Fibroblast of lung (primary cell): ENCODE measurements at regions not wholly inside any gene's neighbourhood (a gene's known extent, or its start where the extent isn't known, plus 50 kb on each side); places are given as distances from the start of the nearest gene placed in this dataset.

Source experiments
- DNase-seq, 2 donors: peaks; one replicate each; pipeline versions ENCODE4 v3.0.0 to v3.0.0-alpha.2; 2010; ENCODE audit warnings: low read depth in 2 of 2
- H2AFZ ChIP-seq: 2 replicates; pipeline ENCODE4 v1.5.1; 2012; ENCODE audit warnings: low read length, control low read depth, inconsistent platforms
- H3K27ac ChIP-seq: 2 replicates; pipeline ENCODE4 v1.5.1; 2011; ENCODE audit warnings: low read length, control low read depth; ENCODE audit not compliant: insufficient read depth
- H3K27me3 ChIP-seq: 2 replicates; pipeline ENCODE4 v1.5.1; 2011; ENCODE audit warnings: mild to moderate bottlenecking, low read length; ENCODE audit not compliant: control insufficient read depth, insufficient read depth
- H3K36me3 ChIP-seq: 2 replicates; pipeline ENCODE4 v1.5.1; 2011; ENCODE audit warnings: low read length; ENCODE audit not compliant: control insufficient read depth, insufficient read depth
- H3K4me1 ChIP-seq: 2 replicates; pipeline ENCODE4 v1.5.1; 2011; ENCODE audit warnings: low read length; ENCODE audit not compliant: control insufficient read depth, insufficient read depth; ENCODE audit errors: extremely low read depth
- H3K4me2 ChIP-seq: 2 replicates; pipeline ENCODE4 v1.5.1; 2011; ENCODE audit warnings: low read length, control low read depth; ENCODE audit not compliant: insufficient read depth; ENCODE audit errors: extremely low read depth
- H3K4me3 ChIP-seq, 4 experiments: fragments of 200-600 bp in 1 of 4; sonication (generic) in 1 of 4; replicated peaks in 1 of 4; 2 replicates each; pipeline ENCODE4 v1.5.1; 2011 to 2016; ENCODE audit warnings: low read length in 4 of 4, low read depth in 3 of 4, mild to moderate bottlenecking in 3 of 4, control low read depth in 2 of 4, inconsistent platforms in 1 of 4, mixed read lengths in 1 of 4; ENCODE audit not compliant: insufficient read depth in 1 of 4; ENCODE audit errors: control extremely low read depth in 1 of 4
- H3K79me2 ChIP-seq: 2 replicates; pipeline ENCODE4 v1.5.1; 2012; ENCODE audit warnings: mild to moderate bottlenecking, low read length, inconsistent platforms; ENCODE audit not compliant: control insufficient read depth, insufficient read depth
- H3K9ac ChIP-seq: 2 replicates; pipeline ENCODE4 v1.5.1; 2011; ENCODE audit warnings: mild to moderate bottlenecking, low read length, control low read depth; ENCODE audit not compliant: insufficient read depth
- H3K9me3 ChIP-seq: 2 replicates; pipeline ENCODE4 v1.5.1; 2012; ENCODE audit warnings: low read depth, low read length; ENCODE audit not compliant: control insufficient read depth, insufficient read depth
- H4K20me1 ChIP-seq: 2 replicates; pipeline ENCODE4 v1.5.1; 2011; ENCODE audit warnings: low read length; ENCODE audit not compliant: control insufficient read depth, insufficient read depth; ENCODE audit errors: extremely low read depth
- CTCF ChIP-seq, 2 donors: IDR thresholded peaks in 1 of 2; conservative IDR thresholded peaks in 1 of 2; 1 replicate in 1 of 2; 2 replicates in 1 of 2; pipeline ENCODE4 v1.5.1; 2011 to 2012; ENCODE audit warnings: low read length in 2 of 2, control low read depth in 1 of 2, inconsistent platforms in 1 of 2, low read depth in 1 of 2, mild to moderate bottlenecking in 1 of 2
- EZH2 ChIP-seq: IDR thresholded peaks from 2 replicates; pipeline ENCODE4 v1.5.1; 2012; ENCODE audit warnings: low read length, control low read depth, mild to moderate bottlenecking; ENCODE audit errors: missing control alignments

GRCh38 chr14:95394297-95395097 is 74.8 kb upstream of the CLMN start:
- TF ChIP-seq CTCF (conservative IDR thresholded peaks at IDR 0.05 in 1 of 2, IDR thresholded peaks at IDR 0.05 in 1 of 2; ENCODE audit: low read depth in 1 of 2, low read length in 2 of 2) (no peak), EZH2 (no peak)
- Histone ChIP-seq H3K9me3 (no peaks in the 10 kb centered on the region), H3K27me3 (no peaks in the 10 kb centered on the region), H3K4me3 (no peak overlapping the region), H3K27ac (no peak overlapping the region), H3K9ac (no peak overlapping the region), H4K20me1 (no peaks in the 10 kb centered on the region), H3K4me2 (no peak overlapping the region), H2AFZ (no peak overlapping the region), H3K36me3 (no peaks in the 10 kb centered on the region), H3K79me2 (no peaks in the 10 kb centered on the region), H3K4me1 (no peaks in the 10 kb centered on the region)
- DNase-seq = no peak

GRCh38 chr14:95392841-95393240 is 73.1 kb upstream of the CLMN start:
- no peak for DNase-seq
- Histone ChIP-seq H2AFZ (no peak overlapping the region), H3K4me2 (no peak overlapping the region), H3K27me3 (no peaks in the 10 kb centered on the region), H3K27ac (no peak overlapping the region), H3K36me3 (no peaks in the 10 kb centered on the region), H3K79me2 (no peaks in the 10 kb centered on the region), H3K9ac (no peak overlapping the region), H4K20me1 (no peaks in the 10 kb centered on the region), H3K4me1 (no peaks in the 10 kb centered on the region), H3K9me3 (no peaks in the 10 kb centered on the region), H3K4me3 (no peak overlapping the region)
- TF ChIP-seq CTCF (conservative IDR thresholded peaks at IDR 0.05 in 1 of 2, IDR thresholded peaks at IDR 0.05 in 1 of 2; ENCODE audit: low read depth in 1 of 2, low read length in 2 of 2) (no peak), EZH2 (no peak)

GRCh38 chr14:95391331-95391730 is 71.6 kb upstream of the CLMN start:
- no peak for TF ChIP-seq CTCF (conservative IDR thresholded peaks at IDR 0.05 in 1 of 2, IDR thresholded peaks at IDR 0.05 in 1 of 2; ENCODE audit: low read depth in 1 of 2, low read length in 2 of 2)
- TF ChIP-seq EZH2 = no peak
- Histone ChIP-seq H3K36me3 (no peaks in the 10 kb centered on the region), H3K79me2 (no peaks in the 10 kb centered on the region), H4K20me1 (no peaks in the 10 kb centered on the region), H3K4me3 (no peak overlapping the region), H3K9ac (no peak overlapping the region), H3K9me3 (no peaks in the 10 kb centered on the region), H3K27me3 (no peaks in the 10 kb centered on the region), H3K27ac (no peak overlapping the region), H2AFZ (no peak overlapping the region), H3K4me1 (no peaks in the 10 kb centered on the region), H3K4me2 (no peak overlapping the region)
- no peak for DNase-seq
